Panc1 (cell line): ENCODE measurements at regions not wholly inside any gene's neighbourhood (a gene's known extent, or its start where the extent isn't known, plus 50 kb on each side); places are given as distances from the start of the nearest gene placed in this dataset.

Experiments used
- POLR2AphosphoS5 ChIP-seq: IDR thresholded peaks from 2 replicates; pipeline ENCODE4 v1.6.1; 2012; ENCODE audit warnings: mild to moderate bottlenecking, low read depth, low read length, moderate library complexity
- SIN3A ChIP-seq: IDR thresholded peaks from 2 replicates; pipeline ENCODE4 v1.6.1; 2012; ENCODE audit warnings: low read depth, mild to moderate bottlenecking, low read length, moderate library complexity, borderline replicate concordance; ENCODE audit not compliant: insufficient read depth
- TCF7L2 ChIP-seq: IDR thresholded peaks from 2 replicates; pipeline ENCODE4 v1.6.1; 2011; ENCODE audit warnings: mild to moderate bottlenecking, low read depth, low read length, inconsistent platforms
- TF ChIP-seq, protein P1 (sequence below): fragments of 450-650 bp; IDR thresholded peaks from 2 replicates; pipeline ENCODE4 v1.5.1; 2017; ENCODE audit warnings: mild to moderate bottlenecking
- TF ChIP-seq, protein P2 (sequence below), 2 experiments: IDR thresholded peaks; 2 replicates each; pipeline ENCODE4 v1.6.1; 2011 to 2012; ENCODE audit warnings: low read depth in 2 of 2, control low read depth in 1 of 2, low read length in 1 of 2, mild to moderate bottlenecking in 1 of 2, moderate library complexity in 1 of 2; ENCODE audit not compliant: insufficient read depth in 1 of 2

DNA sequence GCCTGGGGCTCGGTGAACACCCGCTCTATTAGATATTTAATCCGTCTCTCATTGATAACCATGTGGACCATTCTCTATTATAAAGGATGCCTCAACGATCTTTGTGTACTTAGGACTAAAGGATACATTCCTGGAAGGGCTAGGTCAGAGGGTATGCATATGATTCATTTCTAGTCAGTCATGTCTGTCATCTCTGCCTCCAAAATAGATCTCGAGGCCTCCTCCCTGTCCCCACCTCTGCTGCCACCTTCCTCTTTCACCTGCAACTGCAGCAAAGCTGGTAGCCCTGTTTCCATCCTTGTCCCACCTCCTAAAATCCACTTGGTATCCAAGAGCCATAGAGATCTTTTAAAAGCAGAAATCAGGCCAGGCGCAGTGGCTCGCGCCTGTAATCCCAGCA, 121.5 kb downstream of the KATNIP start:
- TF ChIP-seq, protein P1, sequence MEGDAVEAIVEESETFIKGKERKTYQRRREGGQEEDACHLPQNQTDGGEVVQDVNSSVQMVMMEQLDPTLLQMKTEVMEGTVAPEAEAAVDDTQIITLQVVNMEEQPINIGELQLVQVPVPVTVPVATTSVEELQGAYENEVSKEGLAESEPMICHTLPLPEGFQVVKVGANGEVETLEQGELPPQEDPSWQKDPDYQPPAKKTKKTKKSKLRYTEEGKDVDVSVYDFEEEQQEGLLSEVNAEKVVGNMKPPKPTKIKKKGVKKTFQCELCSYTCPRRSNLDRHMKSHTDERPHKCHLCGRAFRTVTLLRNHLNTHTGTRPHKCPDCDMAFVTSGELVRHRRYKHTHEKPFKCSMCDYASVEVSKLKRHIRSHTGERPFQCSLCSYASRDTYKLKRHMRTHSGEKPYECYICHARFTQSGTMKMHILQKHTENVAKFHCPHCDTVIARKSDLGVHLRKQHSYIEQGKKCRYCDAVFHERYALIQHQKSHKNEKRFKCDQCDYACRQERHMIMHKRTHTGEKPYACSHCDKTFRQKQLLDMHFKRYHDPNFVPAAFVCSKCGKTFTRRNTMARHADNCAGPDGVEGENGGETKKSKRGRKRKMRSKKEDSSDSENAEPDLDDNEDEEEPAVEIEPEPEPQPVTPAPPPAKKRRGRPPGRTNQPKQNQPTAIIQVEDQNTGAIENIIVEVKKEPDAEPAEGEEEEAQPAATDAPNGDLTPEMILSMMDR = no peak
- TF ChIP-seq, protein P2, sequence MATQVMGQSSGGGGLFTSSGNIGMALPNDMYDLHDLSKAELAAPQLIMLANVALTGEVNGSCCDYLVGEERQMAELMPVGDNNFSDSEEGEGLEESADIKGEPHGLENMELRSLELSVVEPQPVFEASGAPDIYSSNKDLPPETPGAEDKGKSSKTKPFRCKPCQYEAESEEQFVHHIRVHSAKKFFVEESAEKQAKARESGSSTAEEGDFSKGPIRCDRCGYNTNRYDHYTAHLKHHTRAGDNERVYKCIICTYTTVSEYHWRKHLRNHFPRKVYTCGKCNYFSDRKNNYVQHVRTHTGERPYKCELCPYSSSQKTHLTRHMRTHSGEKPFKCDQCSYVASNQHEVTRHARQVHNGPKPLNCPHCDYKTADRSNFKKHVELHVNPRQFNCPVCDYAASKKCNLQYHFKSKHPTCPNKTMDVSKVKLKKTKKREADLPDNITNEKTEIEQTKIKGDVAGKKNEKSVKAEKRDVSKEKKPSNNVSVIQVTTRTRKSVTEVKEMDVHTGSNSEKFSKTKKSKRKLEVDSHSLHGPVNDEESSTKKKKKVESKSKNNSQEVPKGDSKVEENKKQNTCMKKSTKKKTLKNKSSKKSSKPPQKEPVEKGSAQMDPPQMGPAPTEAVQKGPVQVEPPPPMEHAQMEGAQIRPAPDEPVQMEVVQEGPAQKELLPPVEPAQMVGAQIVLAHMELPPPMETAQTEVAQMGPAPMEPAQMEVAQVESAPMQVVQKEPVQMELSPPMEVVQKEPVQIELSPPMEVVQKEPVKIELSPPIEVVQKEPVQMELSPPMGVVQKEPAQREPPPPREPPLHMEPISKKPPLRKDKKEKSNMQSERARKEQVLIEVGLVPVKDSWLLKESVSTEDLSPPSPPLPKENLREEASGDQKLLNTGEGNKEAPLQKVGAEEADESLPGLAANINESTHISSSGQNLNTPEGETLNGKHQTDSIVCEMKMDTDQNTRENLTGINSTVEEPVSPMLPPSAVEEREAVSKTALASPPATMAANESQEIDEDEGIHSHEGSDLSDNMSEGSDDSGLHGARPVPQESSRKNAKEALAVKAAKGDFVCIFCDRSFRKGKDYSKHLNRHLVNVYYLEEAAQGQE (IDR thresholded peaks at IDR 0.05; ENCODE audit: insufficient read depth in 1 of 2, low read depth in 2 of 2, low read length in 1 of 2) = no peak
- no peak for TF ChIP-seq TCF7L2
- no peak for TF ChIP-seq POLR2AphosphoS5
- no peak for TF ChIP-seq SIN3A
